ENCODE measurements at regions not wholly inside any gene's neighbourhood (a gene's known extent, or its start where the extent isn't known, plus 50 kb on each side); places are given as distances from the start of the nearest gene placed in this dataset.

- Histone ChIP-seq H3K4me3 (ENCODE audit: low read length) (no peak overlapping the region), H3K79me2 (ENCODE audit: control insufficient read depth, low read length) (no peaks in the 10 kb centered on the region), H3K27ac (ENCODE audit: low read depth, low read length) (no peak overlapping the region), H3K4me1 (ENCODE audit: control insufficient read depth, low read length) (peaks cover 21% of the 10 kb centered on the region), H3K9me3 (ENCODE audit: control insufficient read depth, insufficient read depth, low read length) (no peaks in the 10 kb centered on the region), H4K20me1 (ENCODE audit: control insufficient read depth, insufficient read depth, low read depth, low read length) (no peaks in the 10 kb centered on the region), H3K36me3 (ENCODE audit: control insufficient read depth, low read length) (no peaks in the 10 kb centered on the region), H3K4me2 (ENCODE audit: low read length) (no peak overlapping the region), H3K9me2 (replicated peaks; ENCODE audit: control insufficient read depth, low read length) (no peaks in the 10 kb centered on the region), H3F3A (ENCODE audit: control insufficient read depth, insufficient read depth) (no peaks in the 10 kb centered on the region), H3K27me3 (ENCODE audit: control insufficient read depth, low read length) (peaks cover 43% of the 10 kb centered on the region)
- TF ChIP-seq EZH2phosphoT487 (IDR thresholded peaks at IDR 0.05; ENCODE audit: borderline replicate concordance, low read length), result no peak
- TF ChIP-seq, protein P1, sequence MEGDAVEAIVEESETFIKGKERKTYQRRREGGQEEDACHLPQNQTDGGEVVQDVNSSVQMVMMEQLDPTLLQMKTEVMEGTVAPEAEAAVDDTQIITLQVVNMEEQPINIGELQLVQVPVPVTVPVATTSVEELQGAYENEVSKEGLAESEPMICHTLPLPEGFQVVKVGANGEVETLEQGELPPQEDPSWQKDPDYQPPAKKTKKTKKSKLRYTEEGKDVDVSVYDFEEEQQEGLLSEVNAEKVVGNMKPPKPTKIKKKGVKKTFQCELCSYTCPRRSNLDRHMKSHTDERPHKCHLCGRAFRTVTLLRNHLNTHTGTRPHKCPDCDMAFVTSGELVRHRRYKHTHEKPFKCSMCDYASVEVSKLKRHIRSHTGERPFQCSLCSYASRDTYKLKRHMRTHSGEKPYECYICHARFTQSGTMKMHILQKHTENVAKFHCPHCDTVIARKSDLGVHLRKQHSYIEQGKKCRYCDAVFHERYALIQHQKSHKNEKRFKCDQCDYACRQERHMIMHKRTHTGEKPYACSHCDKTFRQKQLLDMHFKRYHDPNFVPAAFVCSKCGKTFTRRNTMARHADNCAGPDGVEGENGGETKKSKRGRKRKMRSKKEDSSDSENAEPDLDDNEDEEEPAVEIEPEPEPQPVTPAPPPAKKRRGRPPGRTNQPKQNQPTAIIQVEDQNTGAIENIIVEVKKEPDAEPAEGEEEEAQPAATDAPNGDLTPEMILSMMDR (IDR thresholded peaks at IDR 0.05; ENCODE audit: low read depth, low read length, poor library complexity, severe bottlenecking), result no peak
Observed at GRCh38 chr15:70531576-70531975, 231.8 kb downstream of the UACA start.

GRCh38 chr15:70530906-70531305 lies 232.5 kb downstream of the UACA start:
- Histone ChIP-seq H3K36me3 (ENCODE audit: control insufficient read depth, low read length) (no peaks in the 10 kb centered on the region), H3K27ac (ENCODE audit: low read depth, low read length) (no peak overlapping the region), H3K4me1 (ENCODE audit: control insufficient read depth, low read length) (peaks cover 20% of the 10 kb centered on the region), H4K20me1 (ENCODE audit: control insufficient read depth, insufficient read depth, low read depth, low read length) (no peaks in the 10 kb centered on the region), H3K79me2 (ENCODE audit: control insufficient read depth, low read length) (no peaks in the 10 kb centered on the region), H3K9me2 (replicated peaks; ENCODE audit: control insufficient read depth, low read length) (no peaks in the 10 kb centered on the region), H3K4me2 (ENCODE audit: low read length) (no peak overlapping the region), H3K27me3 (ENCODE audit: control insufficient read depth, low read length) (peaks cover 45% of the 10 kb centered on the region), H3K9me3 (ENCODE audit: control insufficient read depth, insufficient read depth, low read length) (no peaks in the 10 kb centered on the region), H3F3A (ENCODE audit: control insufficient read depth, insufficient read depth) (no peaks in the 10 kb centered on the region), H3K4me3 (ENCODE audit: low read length) (no peak overlapping the region)
- TF ChIP-seq, protein P1 (IDR thresholded peaks at IDR 0.05; ENCODE audit: low read depth, low read length, poor library complexity, severe bottlenecking), result no peak
- no peak for TF ChIP-seq EZH2phosphoT487 (IDR thresholded peaks at IDR 0.05; ENCODE audit: borderline replicate concordance, low read length)

GRCh38 chr15:70530503-70530902 lies 232.9 kb downstream of the UACA start:
- Histone ChIP-seq H3K27ac (ENCODE audit: low read depth, low read length) (no peak overlapping the region), H3K4me3 (ENCODE audit: low read length) (no peak overlapping the region), H3K4me2 (ENCODE audit: low read length) (no peak overlapping the region), H3K9me2 (replicated peaks; ENCODE audit: control insufficient read depth, low read length) (no peaks in the 10 kb centered on the region), H4K20me1 (ENCODE audit: control insufficient read depth, insufficient read depth, low read depth, low read length) (no peaks in the 10 kb centered on the region), H3F3A (ENCODE audit: control insufficient read depth, insufficient read depth) (no peaks in the 10 kb centered on the region), H3K27me3 (ENCODE audit: control insufficient read depth, low read length) (peaks cover 41% of the 10 kb centered on the region), H3K4me1 (ENCODE audit: control insufficient read depth, low read length) (peaks cover 16% of the 10 kb centered on the region), H3K79me2 (ENCODE audit: control insufficient read depth, low read length) (no peaks in the 10 kb centered on the region), H3K36me3 (ENCODE audit: control insufficient read depth, low read length) (no peaks in the 10 kb centered on the region), H3K9me3 (ENCODE audit: control insufficient read depth, insufficient read depth, low read length) (no peaks in the 10 kb centered on the region)
- TF ChIP-seq EZH2phosphoT487 (IDR thresholded peaks at IDR 0.05; ENCODE audit: borderline replicate concordance, low read length), result no peak
- TF ChIP-seq, protein P1 (IDR thresholded peaks at IDR 0.05; ENCODE audit: low read depth, low read length, poor library complexity, severe bottlenecking), result no peak
